OCI-LY3 (cell line): ENCODE measurements at regions not wholly inside any gene's neighbourhood (a gene's known extent, or its start where the extent isn't known, plus 50 kb on each side); places are given as distances from the start of the nearest gene placed in this dataset.

ENCODE experiments used
- CTCF ChIP-seq: fragments of 200-600, 300-600 bp; sonication (generic); IDR thresholded peaks from 2 replicates; pipeline ENCODE4 v1.5.1; 2014; ENCODE audit warnings: antibody characterized with exemption, low read length, low read depth
- EZH2phosphoT487 ChIP-seq: fragments of 200-600 bp; shearing (Covaris generic); IDR thresholded peaks from 2 replicates; pipeline ENCODE4 v1.6.1; 2018; ENCODE audit warnings: antibody characterized with exemption, mixed run types, low read depth

DNA sequence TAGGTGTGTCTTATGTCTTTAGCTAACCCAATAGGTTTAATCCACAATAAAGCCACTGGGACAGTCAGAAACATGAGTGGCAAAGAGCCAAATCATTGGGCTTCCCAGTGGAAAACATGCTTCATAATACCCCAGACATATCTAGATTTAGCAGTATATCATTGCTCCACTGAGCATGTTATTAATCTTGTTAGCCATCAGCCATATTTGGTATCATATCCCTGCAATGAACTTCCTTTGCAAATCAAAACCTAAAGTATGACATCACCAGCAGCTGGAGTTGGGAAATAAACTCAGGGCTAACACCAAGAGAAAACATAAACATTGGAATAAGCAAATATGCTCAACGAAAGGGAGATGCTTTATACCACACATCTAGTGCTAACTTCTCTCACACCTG is 280.8 kb upstream of the NOCT start:
- TF ChIP-seq CTCF (no peak), EZH2phosphoT487 (no peak)
